ENCODE measurements at regions not wholly inside any gene's neighbourhood (a gene's known extent, or its start where the extent isn't known, plus 50 kb on each side); places are given as distances from the start of the nearest gene placed in this dataset.

DNA sequence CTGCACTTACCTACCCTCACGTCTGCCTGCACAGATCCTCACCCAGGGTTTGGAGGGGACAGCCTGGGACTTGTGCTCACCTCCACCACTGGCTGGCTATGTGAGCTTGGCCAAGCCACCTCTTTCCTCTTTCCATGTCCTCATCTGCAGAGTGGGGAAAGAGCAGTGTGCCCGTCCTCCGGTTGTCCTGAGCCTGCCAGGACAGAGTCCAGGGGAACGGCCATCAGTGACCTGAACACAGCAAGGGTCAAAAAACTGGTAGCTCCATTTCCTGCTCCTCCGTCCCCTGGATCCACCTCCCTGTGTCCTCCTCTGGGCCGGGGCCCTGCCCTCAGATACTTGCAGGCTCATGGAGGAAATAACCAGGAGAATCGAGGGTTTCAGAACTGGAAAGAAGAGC is 187.7 kb downstream of the OLFM1 start:
- no peak for TF ChIP-seq POLR2A (IDR thresholded peaks at IDR 0.05)
- TF ChIP-seq, protein P1, sequence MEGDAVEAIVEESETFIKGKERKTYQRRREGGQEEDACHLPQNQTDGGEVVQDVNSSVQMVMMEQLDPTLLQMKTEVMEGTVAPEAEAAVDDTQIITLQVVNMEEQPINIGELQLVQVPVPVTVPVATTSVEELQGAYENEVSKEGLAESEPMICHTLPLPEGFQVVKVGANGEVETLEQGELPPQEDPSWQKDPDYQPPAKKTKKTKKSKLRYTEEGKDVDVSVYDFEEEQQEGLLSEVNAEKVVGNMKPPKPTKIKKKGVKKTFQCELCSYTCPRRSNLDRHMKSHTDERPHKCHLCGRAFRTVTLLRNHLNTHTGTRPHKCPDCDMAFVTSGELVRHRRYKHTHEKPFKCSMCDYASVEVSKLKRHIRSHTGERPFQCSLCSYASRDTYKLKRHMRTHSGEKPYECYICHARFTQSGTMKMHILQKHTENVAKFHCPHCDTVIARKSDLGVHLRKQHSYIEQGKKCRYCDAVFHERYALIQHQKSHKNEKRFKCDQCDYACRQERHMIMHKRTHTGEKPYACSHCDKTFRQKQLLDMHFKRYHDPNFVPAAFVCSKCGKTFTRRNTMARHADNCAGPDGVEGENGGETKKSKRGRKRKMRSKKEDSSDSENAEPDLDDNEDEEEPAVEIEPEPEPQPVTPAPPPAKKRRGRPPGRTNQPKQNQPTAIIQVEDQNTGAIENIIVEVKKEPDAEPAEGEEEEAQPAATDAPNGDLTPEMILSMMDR (IDR thresholded peaks at IDR 0.05 in 4 of 5, conservative IDR thresholded peaks at IDR 0.05 in 1 of 5), result no peak

All from gastrocnemius medialis (tissue), 4 donors.